ENCODE measurements at regions not wholly inside any gene's neighbourhood (a gene's known extent, or its start where the extent isn't known, plus 50 kb on each side); places are given as distances from the start of the nearest gene placed in this dataset.

DNA sequence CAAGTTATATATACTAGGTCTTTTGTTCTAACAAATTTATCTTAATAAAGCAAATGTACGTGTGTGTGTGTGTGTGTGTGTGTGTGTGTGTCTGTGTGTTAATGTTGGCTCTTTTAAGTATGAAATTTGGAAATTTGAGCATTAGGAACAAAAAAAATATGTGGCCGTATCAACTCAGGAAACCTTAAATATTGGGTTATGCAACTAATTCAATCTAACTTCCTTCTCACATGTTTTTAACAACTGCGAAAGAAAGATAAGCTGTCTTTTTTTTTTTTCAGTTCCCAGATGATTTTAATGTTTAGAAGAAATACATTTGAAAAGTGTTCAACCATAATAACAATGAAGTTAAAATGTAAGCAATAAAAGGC, 616.4 kb upstream of the ARID1B start:
- no peak for TF ChIP-seq POLR2A (IDR thresholded peaks at IDR 0.05)
- TF ChIP-seq, protein P1, sequence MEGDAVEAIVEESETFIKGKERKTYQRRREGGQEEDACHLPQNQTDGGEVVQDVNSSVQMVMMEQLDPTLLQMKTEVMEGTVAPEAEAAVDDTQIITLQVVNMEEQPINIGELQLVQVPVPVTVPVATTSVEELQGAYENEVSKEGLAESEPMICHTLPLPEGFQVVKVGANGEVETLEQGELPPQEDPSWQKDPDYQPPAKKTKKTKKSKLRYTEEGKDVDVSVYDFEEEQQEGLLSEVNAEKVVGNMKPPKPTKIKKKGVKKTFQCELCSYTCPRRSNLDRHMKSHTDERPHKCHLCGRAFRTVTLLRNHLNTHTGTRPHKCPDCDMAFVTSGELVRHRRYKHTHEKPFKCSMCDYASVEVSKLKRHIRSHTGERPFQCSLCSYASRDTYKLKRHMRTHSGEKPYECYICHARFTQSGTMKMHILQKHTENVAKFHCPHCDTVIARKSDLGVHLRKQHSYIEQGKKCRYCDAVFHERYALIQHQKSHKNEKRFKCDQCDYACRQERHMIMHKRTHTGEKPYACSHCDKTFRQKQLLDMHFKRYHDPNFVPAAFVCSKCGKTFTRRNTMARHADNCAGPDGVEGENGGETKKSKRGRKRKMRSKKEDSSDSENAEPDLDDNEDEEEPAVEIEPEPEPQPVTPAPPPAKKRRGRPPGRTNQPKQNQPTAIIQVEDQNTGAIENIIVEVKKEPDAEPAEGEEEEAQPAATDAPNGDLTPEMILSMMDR (IDR thresholded peaks at IDR 0.05): no peak
